GM12874 (cell line): ENCODE measurements at regions not wholly inside any gene's neighbourhood (a gene's known extent, or its start where the extent isn't known, plus 50 kb on each side); places are given as distances from the start of the nearest gene placed in this dataset.

Experiments used
- CTCF ChIP-seq: IDR thresholded peaks from 2 replicates; pipeline ENCODE4 v1.5.1; 2011; ENCODE audit warnings: low read depth, mild to moderate bottlenecking, control low read depth, low read length, moderate library complexity; ENCODE audit not compliant: insufficient read depth

GRCh38 chr3:82054849-82055248, 293.4 kb upstream of the GBE1 start:
- no peak for TF ChIP-seq CTCF

GRCh38 chr3:82053236-82053635, 291.8 kb upstream of the GBE1 start:
- no peak for TF ChIP-seq CTCF

GRCh38 chr3:82050382-82050781, 288.9 kb upstream of the GBE1 start:
- no peak for TF ChIP-seq CTCF

- TF ChIP-seq CTCF: no peak
Observed at GRCh38 chr3:82048711-82049110, 287.3 kb upstream of the GBE1 start.

GRCh38 chr3:82044930-82045705, 283.7 kb upstream of the GBE1 start:
- TF ChIP-seq CTCF: no peak

GRCh38 chr3:82038556-82038955, 277.1 kb upstream of the GBE1 start:
- TF ChIP-seq CTCF: no peak

GRCh38 chr3:82033186-82033585, 271.7 kb upstream of the GBE1 start:
- no peak for TF ChIP-seq CTCF

- no peak for TF ChIP-seq CTCF
Observed at GRCh38 chr3:82031596-82031995, 270.2 kb upstream of the GBE1 start.
